HEK293 (cell line): ENCODE measurements at regions not wholly inside any gene's neighbourhood (a gene's known extent, or its start where the extent isn't known, plus 50 kb on each side); places are given as distances from the start of the nearest gene placed in this dataset.

Experiments used
- CTCF ChIA-PET: fragments of 350-600 bp; formaldehyde crosslinking; extraction: SDS; loops from one replicate; lab custom pipeline; 2021; ENCODE audit warnings: antibody characterized with exemption; lab: Yijun Ruan, JAX
- POLR2A ChIA-PET: fragments of 300-600 bp; formaldehyde crosslinking; extraction: SDS; loops from one replicate; lab custom pipeline; 2020; ENCODE audit warnings: antibody characterized with exemption, inconsistent platforms; lab: Yijun Ruan, JAX
- H3K27ac ChIP-seq: fragments of 200-500 bp; sonication (Bioruptor generic); 2 replicates; pipeline ENCODE4 v1.5.1; 2014; ENCODE audit warnings: low read depth, low read length, control low read depth, inconsistent platforms; ENCODE audit errors: extremely low read depth
- H3K36me3 ChIP-seq, 2 experiments: fragments of 200-500 bp in 1 of 2; sonication (Bioruptor generic) in 1 of 2; 1 replicate in 1 of 2; 2 replicates in 1 of 2; pipeline ENCODE4 v1.5.1; 2014 to 2017; ENCODE audit warnings: inconsistent platforms in 2 of 2, low read length in 2 of 2; ENCODE audit not compliant: control insufficient read depth in 2 of 2, insufficient read depth in 1 of 2
- H3K4me1 ChIP-seq: fragments of 200-500 bp; sonication (Bioruptor generic); 2 replicates; pipeline ENCODE4 v1.5.1; 2014; ENCODE audit warnings: mild to moderate bottlenecking, low read length, inconsistent platforms; ENCODE audit not compliant: control insufficient read depth, insufficient read depth
- H3K4me3 ChIP-seq: 2 replicates; pipeline ENCODE4 v1.5.1; 2011; ENCODE audit warnings: low read depth, mild to moderate bottlenecking, control low read depth, low read length, moderate library complexity
- H3K9me3 ChIP-seq: fragments of 200-500 bp; sonication (Bioruptor generic); 2 replicates; pipeline ENCODE4 v1.5.1; 2014; ENCODE audit warnings: low read depth, low read length, inconsistent platforms; ENCODE audit not compliant: control insufficient read depth, insufficient read depth
- SALL2 ChIP-seq: fragments of 450-650 bp; formaldehyde crosslinking; IDR thresholded peaks from 2 replicates; pipeline ENCODE4 v1.5.0; 2017; ENCODE audit warnings: missing biosample characterization, mild to moderate bottlenecking, missing genetic modification characterization, borderline replicate concordance
- SP3 ChIP-seq: fragments of 450-650 bp; formaldehyde crosslinking; IDR thresholded peaks from 2 replicates; pipeline ENCODE4 v1.5.1; 2016; ENCODE audit warnings: missing biosample characterization, missing genetic modification characterization
- TCF7L2 ChIP-seq: IDR thresholded peaks from 2 replicates; pipeline ENCODE4 v1.6.1; 2011; ENCODE audit warnings: low read depth, mild to moderate bottlenecking, inconsistent platforms, low read length, moderate library complexity, borderline replicate concordance
- ZFHX2 ChIP-seq: fragments of 450-650 bp; formaldehyde crosslinking; conservative IDR thresholded peaks from 2 replicates; pipeline ENCODE4 v1.5.1; 2016; ENCODE audit warnings: missing biosample characterization, missing genetic modification characterization
- ZNF114 ChIP-seq: fragments of 450-650 bp; formaldehyde crosslinking; IDR thresholded peaks from 2 replicates; pipeline ENCODE4 v1.5.0; 2017; ENCODE audit warnings: missing biosample characterization, missing genetic modification characterization
- ZNF138 ChIP-seq: fragments of 450-650 bp; formaldehyde crosslinking; IDR thresholded peaks from 2 replicates; pipeline ENCODE4 v1.5.1; 2016; ENCODE audit warnings: missing biosample characterization, missing genetic modification characterization, borderline replicate concordance
- ZNF23 ChIP-seq: fragments of 450-650 bp; formaldehyde crosslinking; IDR thresholded peaks from 2 replicates; pipeline ENCODE4 v1.5.1; 2016; ENCODE audit warnings: missing biosample characterization, missing genetic modification characterization, borderline replicate concordance
- ZNF239 ChIP-seq: fragments of 450-650 bp; formaldehyde crosslinking; IDR thresholded peaks from 2 replicates; pipeline ENCODE4 v1.5.1; 2016; ENCODE audit warnings: missing biosample characterization, missing genetic modification characterization
- ZNF292 ChIP-seq: fragments of 450-650 bp; formaldehyde crosslinking; IDR thresholded peaks from 2 replicates; pipeline ENCODE4 v1.5.1; 2016; ENCODE audit warnings: low read depth, missing biosample characterization, missing genetic modification characterization, borderline replicate concordance
- ZNF302 ChIP-seq: fragments of 450-650 bp; formaldehyde crosslinking; IDR thresholded peaks from 2 replicates; pipeline ENCODE4 v1.5.1; 2016; ENCODE audit warnings: missing biosample characterization, missing genetic modification characterization, low read depth
- ZNF423 ChIP-seq: fragments of 450-650 bp; formaldehyde crosslinking; IDR thresholded peaks from 2 replicates; pipeline ENCODE4 v1.5.1; 2016; ENCODE audit warnings: missing biosample characterization, missing genetic modification characterization
- ZNF549 ChIP-seq: fragments of 450-650 bp; IDR thresholded peaks from 2 replicates; pipeline ENCODE4 v1.5.1; 2018; ENCODE audit warnings: missing biosample characterization, missing genetic modification characterization, mild to moderate bottlenecking, inconsistent platforms, moderate library complexity
- ZNF777 ChIP-seq: fragments of 450-650 bp; formaldehyde crosslinking; IDR thresholded peaks from 2 replicates; pipeline ENCODE4 v1.5.1; 2017; ENCODE audit warnings: missing biosample characterization, missing genetic modification characterization, borderline replicate concordance
- TF ChIP-seq, protein P1 (sequence below): fragments of 450-650 bp; formaldehyde crosslinking; IDR thresholded peaks from 2 replicates; pipeline ENCODE4 v1.5.1; 2016; ENCODE audit warnings: missing biosample characterization, missing genetic modification characterization
- TF ChIP-seq, protein P2 (sequence below): fragments of 450-650 bp; formaldehyde crosslinking; IDR thresholded peaks from 2 replicates; pipeline ENCODE4 v1.5.1; 2016; ENCODE audit warnings: missing biosample characterization, missing genetic modification characterization
- TF ChIP-seq, protein P3 (sequence below): fragments of 450-650 bp; formaldehyde crosslinking; IDR thresholded peaks from 2 replicates; pipeline ENCODE4 v1.5.1; 2017; ENCODE audit warnings: missing biosample characterization, missing genetic modification characterization

DNA sequence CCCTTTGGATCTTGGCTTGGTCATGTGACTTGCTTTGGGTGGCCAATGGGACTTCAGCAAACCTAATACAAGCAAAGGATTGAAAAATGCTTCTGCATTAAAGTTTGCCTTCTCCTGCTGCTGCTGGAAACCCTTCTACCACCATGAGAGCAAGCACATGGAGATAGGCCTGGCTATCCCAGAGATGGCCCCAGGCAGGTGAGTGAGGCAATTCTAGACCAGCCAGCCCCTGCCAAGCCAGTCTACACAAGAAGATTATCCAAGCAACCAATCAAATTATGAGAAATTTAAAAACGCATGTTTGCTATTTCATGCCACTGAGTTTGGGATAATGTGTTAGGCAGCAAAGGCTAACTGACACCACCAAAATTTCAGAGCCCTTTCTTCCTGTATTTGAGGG is 274.3 kb downstream of the TFAP2C start:
- H3K36me3 ChIP-seq, result no peaks in the 10 kb centered on the region
- H3K4me1 ChIP-seq, result no peaks in the 10 kb centered on the region
- no peak for TF ChIP-seq ZNF23 (tag by site-specific recombination)
- no peak for TF ChIP-seq ZNF777 (tag by site-specific recombination)
- TF ChIP-seq ZFHX2 (tag by site-specific recombination), result no peak
- TF ChIP-seq, protein P1, sequence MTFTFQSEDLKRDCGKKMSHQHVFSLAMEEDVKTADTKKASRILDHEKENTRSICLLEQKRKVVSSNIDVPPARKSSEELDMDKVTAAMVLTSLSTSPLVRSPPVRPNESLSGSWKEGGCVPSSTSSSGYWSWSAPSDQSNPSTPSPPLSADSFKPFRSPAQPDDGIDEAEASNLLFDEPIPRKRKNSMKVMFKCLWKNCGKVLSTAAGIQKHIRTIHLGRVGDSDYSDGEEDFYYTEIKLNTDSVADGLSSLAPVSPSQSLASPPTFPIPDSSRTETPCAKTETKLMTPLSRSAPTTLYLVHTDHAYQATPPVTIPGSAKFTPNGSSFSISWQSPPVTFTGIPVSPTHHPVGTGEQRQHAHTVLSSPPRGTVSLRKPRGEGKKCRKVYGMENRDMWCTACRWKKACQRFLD, result no peak
- no peak for TF ChIP-seq TCF7L2
- no peak for TF ChIP-seq ZNF292 (tag by site-specific recombination)
- TF ChIP-seq, protein P2, sequence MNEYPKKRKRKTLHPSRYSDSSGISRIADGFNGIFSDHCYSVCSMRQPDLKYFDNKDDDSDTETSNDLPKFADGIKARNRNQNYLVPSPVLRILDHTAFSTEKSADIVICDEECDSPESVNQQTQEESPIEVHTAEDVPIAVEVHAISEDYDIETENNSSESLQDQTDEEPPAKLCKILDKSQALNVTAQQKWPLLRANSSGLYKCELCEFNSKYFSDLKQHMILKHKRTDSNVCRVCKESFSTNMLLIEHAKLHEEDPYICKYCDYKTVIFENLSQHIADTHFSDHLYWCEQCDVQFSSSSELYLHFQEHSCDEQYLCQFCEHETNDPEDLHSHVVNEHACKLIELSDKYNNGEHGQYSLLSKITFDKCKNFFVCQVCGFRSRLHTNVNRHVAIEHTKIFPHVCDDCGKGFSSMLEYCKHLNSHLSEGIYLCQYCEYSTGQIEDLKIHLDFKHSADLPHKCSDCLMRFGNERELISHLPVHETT, result no peak
- no peak for TF ChIP-seq ZNF423 (tag by site-specific recombination)
- H3K9me3 ChIP-seq, result no peaks in the 10 kb centered on the region
- CTCF ChIA-PET, result no interaction called here
- H3K27ac ChIP-seq, result no peak overlapping the region
- POLR2A ChIA-PET, result no interaction called here
- no peak overlapping the region for H3K4me3 ChIP-seq

DNA sequence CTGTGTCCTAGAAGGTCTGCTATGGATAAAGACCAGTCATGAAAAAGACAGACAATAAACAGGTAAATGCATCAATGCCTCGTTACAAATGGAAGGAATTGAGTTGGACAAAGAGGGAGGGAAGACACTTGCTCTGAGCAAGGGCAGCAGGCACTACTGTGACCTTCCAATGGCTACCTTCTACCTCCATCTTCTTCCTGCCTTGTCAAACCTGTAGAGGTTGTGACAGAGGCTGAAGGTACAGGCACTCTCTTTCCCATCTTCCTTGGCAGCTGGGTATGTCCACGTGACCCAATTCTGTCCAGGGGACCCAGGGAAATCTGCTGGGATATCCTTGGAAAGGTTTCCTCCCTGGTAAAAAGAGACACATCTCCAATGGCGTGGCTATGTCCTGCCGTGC is 274.8 kb downstream of the TFAP2C start:
- ChIA-PET CTCF (no interaction called here), POLR2A (no interaction called here)
- H3K27ac ChIP-seq, result no peak overlapping the region
- H3K4me1 ChIP-seq, result no peaks in the 10 kb centered on the region
- TF ChIP-seq ZNF549 (tag by site-specific recombination) (no peak), SALL2 (no peak), ZNF114 (no peak), ZNF239 (no peak)
- TF ChIP-seq, protein P2, result no peak
- no peak overlapping the region for H3K4me3 ChIP-seq
- H3K36me3 ChIP-seq, result no peaks in the 10 kb centered on the region
- H3K9me3 ChIP-seq, result no peaks in the 10 kb centered on the region

DNA sequence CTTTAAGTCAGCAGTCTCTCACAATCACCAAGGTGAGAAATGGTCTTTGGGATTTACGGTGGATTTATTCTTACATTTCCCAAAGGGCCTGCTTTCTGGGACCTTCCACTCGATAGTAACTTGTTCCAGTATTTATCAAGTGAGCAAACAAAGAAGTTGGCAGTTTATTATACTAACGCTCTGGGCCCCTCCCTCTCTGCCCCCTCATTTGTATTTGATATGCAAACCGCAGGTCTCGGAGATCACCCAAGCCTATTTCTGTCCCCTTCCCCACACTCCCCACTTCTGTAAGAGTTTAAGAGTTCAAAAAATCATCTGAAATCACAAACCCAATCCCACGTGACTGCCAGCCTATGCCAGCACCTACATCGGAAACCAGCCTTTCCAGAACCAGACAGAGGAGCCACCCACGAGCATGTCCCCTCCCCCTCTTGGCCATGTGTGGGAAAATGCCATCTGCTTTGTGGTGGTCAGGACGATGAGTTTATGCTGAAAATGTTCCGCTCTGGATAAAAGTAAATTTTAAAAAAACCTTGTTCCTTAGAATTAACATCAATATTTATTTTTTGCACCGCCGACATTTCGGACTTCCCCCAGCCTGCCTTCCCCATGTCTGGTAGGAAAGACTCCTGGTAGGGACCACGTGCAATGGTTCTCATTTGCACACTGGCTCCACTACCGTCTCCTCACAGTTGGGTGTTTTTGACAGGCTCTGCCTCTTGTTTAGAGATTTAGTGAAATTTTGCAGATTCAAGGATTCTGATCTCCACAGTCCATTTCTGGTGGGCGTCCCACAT is 281.0 kb downstream of the TFAP2C start:
- no peaks in the 10 kb centered on the region for H3K9me3 ChIP-seq
- TF ChIP-seq ZNF138 (tag by site-specific recombination), result no peak
- no peak for TF ChIP-seq ZNF302 (tag by site-specific recombination)
- TF ChIP-seq, protein P3, sequence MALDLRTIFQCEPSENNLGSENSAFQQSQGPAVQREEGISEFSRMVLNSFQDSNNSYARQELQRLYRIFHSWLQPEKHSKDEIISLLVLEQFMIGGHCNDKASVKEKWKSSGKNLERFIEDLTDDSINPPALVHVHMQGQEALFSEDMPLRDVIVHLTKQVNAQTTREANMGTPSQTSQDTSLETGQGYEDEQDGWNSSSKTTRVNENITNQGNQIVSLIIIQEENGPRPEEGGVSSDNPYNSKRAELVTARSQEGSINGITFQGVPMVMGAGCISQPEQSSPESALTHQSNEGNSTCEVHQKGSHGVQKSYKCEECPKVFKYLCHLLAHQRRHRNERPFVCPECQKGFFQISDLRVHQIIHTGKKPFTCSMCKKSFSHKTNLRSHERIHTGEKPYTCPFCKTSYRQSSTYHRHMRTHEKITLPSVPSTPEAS (tag by site-specific recombination), result no peak
- TF ChIP-seq SP3, result no peak
- H3K4me3 ChIP-seq, result no peak overlapping the region
- no peaks in the 10 kb centered on the region for H3K36me3 ChIP-seq
- no peaks in the 10 kb centered on the region for H3K4me1 ChIP-seq
- H3K27ac ChIP-seq, result no peak overlapping the region
- CTCF ChIA-PET, result interaction anchor here (0.7 kb wide), 1 partner anchor 27 kb away, joined by 3 read pairs; no protein-coding TSS in a partner anchor
- POLR2A ChIA-PET, result no interaction called here
